CD4-positive, alpha-beta memory T cell (primary cell): ENCODE measurements at regions not wholly inside any gene's neighbourhood (a gene's known extent, or its start where the extent isn't known, plus 50 kb on each side); places are given as distances from the start of the nearest gene placed in this dataset.

ENCODE experiments used
- CTCF ChIA-PET: fragments of 350-600 bp; sonication (Branson Sonifier 250); formaldehyde crosslinking; loops from one replicate; lab custom pipeline; 2021; ENCODE audit warnings: inconsistent platforms; ENCODE audit not compliant: partially characterized antibody; lab: Charles Lee
- POLR2A ChIA-PET: fragments of 350-600 bp; sonication (Branson Sonifier 250); formaldehyde crosslinking; loops from one replicate; lab custom pipeline; 2021; ENCODE audit not compliant: partially characterized antibody; lab: Charles Lee
- DNase-seq, 5 donors: peaks; one replicate each; pipeline versions ENCODE4 v3.0.0 to v3.0.0-alpha.2; 2020 to 2022; ENCODE audit warnings: mixed read lengths in 1 of 5
- H3K27ac ChIP-seq: one replicate; pipeline ENCODE4 v1.7.0; 2013; ENCODE audit warnings: low read depth, low read length
- H3K27me3 ChIP-seq: 2 replicates; pipeline ENCODE4 v1.7.0; 2013; ENCODE audit warnings: mild to moderate bottlenecking, low read length, moderate library complexity; ENCODE audit not compliant: insufficient read depth
- H3K36me3 ChIP-seq: 2 replicates; pipeline ENCODE4 v1.7.0; 2013; ENCODE audit warnings: mild to moderate bottlenecking, low read length, moderate library complexity; ENCODE audit not compliant: insufficient read depth
- H3K4me1 ChIP-seq: 2 replicates; pipeline ENCODE4 v1.7.0; 2013; ENCODE audit warnings: mild to moderate bottlenecking, low read length, moderate library complexity; ENCODE audit not compliant: insufficient read depth
- H3K4me3 ChIP-seq, 2 donors: one replicate each; pipeline ENCODE4 v1.7.0; 2013; ENCODE audit warnings: low read length in 2 of 2, mild to moderate bottlenecking in 1 of 2
- H3K9me3 ChIP-seq, 2 donors: one replicate each; pipeline ENCODE4 v1.7.0; 2013; ENCODE audit warnings: low read length in 2 of 2, control low read depth in 1 of 2; ENCODE audit not compliant: control insufficient read depth in 1 of 2
- H3K27ac Mint-ChIP-seq, 7 donors: one replicate each; pipeline ENCODE4 v1.8.0; 2020 to 2021; ENCODE audit warnings: mixed read lengths in 7 of 7, mild to moderate bottlenecking in 6 of 7, inconsistent platforms in 3 of 7, moderate library complexity in 3 of 7
- H3K27me3 Mint-ChIP-seq, 2 donors: one replicate each; pipeline ENCODE4 v1.8.0; 2020 to 2021; ENCODE audit warnings: mixed read lengths in 2 of 2
- H3K36me3 Mint-ChIP-seq, 2 donors: one replicate each; pipeline ENCODE4 v1.8.0; 2020 to 2021; ENCODE audit warnings: mixed read lengths in 2 of 2, inconsistent platforms in 1 of 2, mild to moderate bottlenecking in 1 of 2
- H3K4me1 Mint-ChIP-seq, 4 donors: one replicate each; pipeline ENCODE4 v1.8.0; 2020 to 2021; ENCODE audit warnings: mixed read lengths in 4 of 4, mild to moderate bottlenecking in 1 of 4
- H3K4me3 Mint-ChIP-seq, 8 donors: one replicate each; pipeline ENCODE4 v1.8.0; 2020 to 2021; ENCODE audit warnings: mixed read lengths in 8 of 8, mild to moderate bottlenecking in 7 of 8, moderate library complexity in 6 of 8, inconsistent platforms in 3 of 8
- H3K9me3 Mint-ChIP-seq, 8 donors: one replicate each; pipeline ENCODE4 v1.8.0; 2020 to 2021; ENCODE audit warnings: mixed read lengths in 8 of 8, mild to moderate bottlenecking in 5 of 8, inconsistent platforms in 3 of 8, moderate library complexity in 1 of 8
- intact Hi-C: fragments of 100-400 bp; cut with micrococcal nuclease; formaldehyde crosslinking; loops from one replicate; pipeline ENCODE4 v1.15.1; 2023

DNA sequence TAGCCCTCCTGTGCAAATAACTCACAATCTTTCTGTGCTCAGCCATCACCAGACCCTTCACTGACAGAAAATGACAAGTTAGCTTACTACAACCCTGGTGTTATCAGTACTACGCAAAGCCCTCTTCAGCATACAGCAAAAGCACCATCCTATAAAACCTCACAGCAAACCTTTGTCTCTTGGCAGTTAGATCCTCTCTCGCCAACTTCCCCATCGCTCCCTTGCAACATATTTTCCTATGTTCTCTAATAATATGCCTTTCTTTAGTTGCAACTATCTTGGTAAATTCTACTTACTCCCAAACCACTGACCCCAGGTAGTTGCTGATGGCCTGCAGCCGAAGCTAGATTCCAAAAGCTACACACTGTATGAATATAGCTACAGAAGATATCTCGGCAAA, 856.9 kb upstream of the FRG1 start:
- Histone ChIP-seq H3K9me3 (no peaks in the 10 kb centered on the region), H3K4me3 (no peak overlapping the region), H3K27me3 (no peaks in the 10 kb centered on the region), H3K36me3 (no peaks in the 10 kb centered on the region), H3K27ac (no peak overlapping the region), H3K4me1 (no peaks in the 10 kb centered on the region)
- Mint-ChIP-seq H3K4me3 (no peak overlapping the region), H3K27ac (no peak overlapping the region), H3K9me3 (peaks cover 0 to 11% (median 0%) of the 10 kb centered on the region in 8 donors), H3K36me3 (no peaks in the 10 kb centered on the region), H3K4me1 (no peaks in the 10 kb centered on the region), H3K27me3 (no peaks in the 10 kb centered on the region)
- POLR2A ChIA-PET = no interaction called here
- no peak for DNase-seq
- intact Hi-C loops = no loop called here
- CTCF ChIA-PET = no interaction called here

DNA sequence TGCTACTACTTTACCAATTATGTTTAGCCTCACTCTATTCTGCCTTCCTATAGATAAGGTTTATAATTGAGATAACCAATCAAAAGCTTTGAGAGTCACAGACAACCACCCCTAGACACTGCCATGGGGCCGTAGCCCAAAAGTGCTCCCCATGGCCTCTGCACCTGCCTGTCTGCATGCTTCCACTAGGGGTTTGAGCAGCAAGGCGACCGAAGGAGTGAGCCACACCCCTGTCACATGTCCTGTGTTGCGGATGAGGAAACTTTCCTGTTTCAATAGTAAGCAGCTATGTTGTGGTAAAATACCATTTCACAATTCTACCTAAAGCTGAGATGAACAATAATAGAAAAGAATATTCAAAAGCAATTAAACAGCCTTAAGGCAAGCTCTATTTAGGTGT, 856.0 kb upstream of the FRG1 start:
- Histone ChIP-seq H3K9me3 (no peaks in the 10 kb centered on the region), H3K27me3 (no peaks in the 10 kb centered on the region), H3K36me3 (no peaks in the 10 kb centered on the region), H3K4me1 (no peaks in the 10 kb centered on the region), H3K4me3 (no peak overlapping the region), H3K27ac (no peak overlapping the region)
- DNase-seq = no peak
- Mint-ChIP-seq H3K4me1 (no peaks in the 10 kb centered on the region), H3K27ac (no peak overlapping the region), H3K4me3 (no peak overlapping the region), H3K27me3 (no peaks in the 10 kb centered on the region), H3K36me3 (no peaks in the 10 kb centered on the region), H3K9me3 (peaks cover 0 to 11% (median 0%) of the 10 kb centered on the region in 8 donors)
- ChIA-PET CTCF (no interaction called here), POLR2A (no interaction called here)
- intact Hi-C loops = no loop called here

- H3K9me3 Mint-ChIP-seq = peaks cover 0 to 18% (median 4%) of the 10 kb centered on the region in 8 donors
- no peaks in the 10 kb centered on the region for H3K36me3 Mint-ChIP-seq
- H3K27ac Mint-ChIP-seq = no peak overlapping the region
- no peaks in the 10 kb centered on the region for H3K27me3 Mint-ChIP-seq
- ChIA-PET POLR2A (no interaction called here), CTCF (no interaction called here)
- H3K4me1 Mint-ChIP-seq = no peaks in the 10 kb centered on the region
- H3K4me1 ChIP-seq = no peaks in the 10 kb centered on the region
- no peaks in the 10 kb centered on the region for H3K36me3 ChIP-seq
- H3K4me3 ChIP-seq = no peak overlapping the region
- intact Hi-C loops = no loop called here
- no peaks in the 10 kb centered on the region for H3K9me3 ChIP-seq
- H3K27me3 ChIP-seq = no peaks in the 10 kb centered on the region
- no peak overlapping the region for H3K4me3 Mint-ChIP-seq
- no peak overlapping the region for H3K27ac ChIP-seq
- no peak for DNase-seq
Observed at GRCh38 chr4:189087971-189088370, 852.7 kb upstream of the FRG1 start.

- intact Hi-C loops = no loop called here
- DNase-seq = no peak
- Histone ChIP-seq H3K27me3 (no peaks in the 10 kb centered on the region), H3K27ac (no peak overlapping the region), H3K4me1 (no peaks in the 10 kb centered on the region), H3K4me3 (no peak overlapping the region), H3K36me3 (no peaks in the 10 kb centered on the region), H3K9me3 (no peaks in the 10 kb centered on the region)
- H3K36me3 Mint-ChIP-seq = no peaks in the 10 kb centered on the region
- no peaks in the 10 kb centered on the region for H3K4me1 Mint-ChIP-seq
- peaks cover 0 to 18% (median 4%) of the 10 kb centered on the region in 8 donors for H3K9me3 Mint-ChIP-seq
- H3K4me3 Mint-ChIP-seq = no peak overlapping the region
- H3K27ac Mint-ChIP-seq = no peak overlapping the region
- ChIA-PET CTCF (no interaction called here), POLR2A (no interaction called here)
- no peaks in the 10 kb centered on the region for H3K27me3 Mint-ChIP-seq
Observed at GRCh38 chr4:189088780-189089179, 851.9 kb upstream of the FRG1 start.

DNA sequence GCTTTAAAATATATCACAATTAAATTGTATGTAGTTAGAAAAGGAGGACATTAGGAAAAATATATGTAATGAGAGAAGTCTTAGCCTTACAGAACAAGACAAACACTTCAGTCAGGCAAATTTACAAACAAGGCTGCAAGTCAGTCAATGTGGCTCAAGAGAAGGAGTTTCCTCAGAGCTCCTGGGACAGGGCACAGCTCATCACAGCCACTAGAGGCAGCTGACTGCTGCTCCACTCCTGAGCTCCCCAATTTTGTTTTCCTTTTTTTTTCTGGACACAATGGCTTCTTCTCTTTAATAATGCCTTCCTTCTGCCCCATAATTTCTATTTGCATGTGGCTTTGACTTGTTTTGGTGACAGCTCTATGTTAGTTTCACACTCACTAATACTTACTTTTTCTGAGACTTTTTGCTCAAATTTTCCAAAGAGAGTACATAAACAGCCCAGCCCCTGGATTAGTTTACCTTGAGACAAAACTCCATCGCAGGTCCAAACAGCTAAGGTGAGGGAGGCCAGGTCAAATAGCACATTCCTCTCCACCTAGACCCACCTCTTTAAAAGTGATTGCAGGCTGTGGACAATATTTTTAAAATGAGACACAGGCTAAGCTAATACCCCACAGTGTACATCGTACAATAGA, 850.4 kb upstream of the FRG1 start:
- no peaks in the 10 kb centered on the region for H3K27me3 ChIP-seq
- H3K27me3 Mint-ChIP-seq = no peaks in the 10 kb centered on the region
- ChIA-PET CTCF (no interaction called here), POLR2A (no interaction called here)
- DNase-seq = no peak
- no peak overlapping the region for H3K27ac ChIP-seq
- H3K9me3 ChIP-seq = no peaks in the 10 kb centered on the region
- no peaks in the 10 kb centered on the region for H3K4me1 ChIP-seq
- H3K9me3 Mint-ChIP-seq = peaks cover 0 to 15% (median 5%) of the 10 kb centered on the region in 8 donors
- no peak overlapping the region for H3K4me3 ChIP-seq
- H3K36me3 ChIP-seq = no peaks in the 10 kb centered on the region
- no peak overlapping the region for H3K4me3 Mint-ChIP-seq
- H3K27ac Mint-ChIP-seq = no peak overlapping the region
- H3K4me1 Mint-ChIP-seq = no peaks in the 10 kb centered on the region
- intact Hi-C loops = no loop called here
- H3K36me3 Mint-ChIP-seq = no peaks in the 10 kb centered on the region

- Mint-ChIP-seq H3K4me1 (no peaks in the 10 kb centered on the region), H3K27me3 (no peaks in the 10 kb centered on the region), H3K36me3 (no peaks in the 10 kb centered on the region), H3K4me3 (peak overlapping the region in 1 of 8 donors; percentile 43), H3K27ac (no peak overlapping the region), H3K9me3 (peaks cover 0 to 17% (median 7%) of the 10 kb centered on the region in 8 donors)
- Histone ChIP-seq H3K27me3 (no peaks in the 10 kb centered on the region), H3K36me3 (no peaks in the 10 kb centered on the region), H3K4me3 (no peak overlapping the region), H3K27ac (no peak overlapping the region), H3K9me3 (no peaks in the 10 kb centered on the region), H3K4me1 (no peaks in the 10 kb centered on the region)
- intact Hi-C loops = no loop called here
- DNase-seq = no peak
- ChIA-PET POLR2A (no interaction called here), CTCF (no interaction called here)
Observed at GRCh38 chr4:189092581-189092980, 848.1 kb upstream of the FRG1 start.

- CTCF ChIA-PET = no interaction called here
- Mint-ChIP-seq H3K4me1 (no peaks in the 10 kb centered on the region), H3K27me3 (no peaks in the 10 kb centered on the region), H3K27ac (no peak overlapping the region), H3K4me3 (no peak overlapping the region), H3K9me3 (peaks cover 0 to 14% (median 6%) of the 10 kb centered on the region in 8 donors), H3K36me3 (no peaks in the 10 kb centered on the region)
- H3K36me3 ChIP-seq = no peaks in the 10 kb centered on the region
- H3K27ac ChIP-seq = no peak overlapping the region
- H3K4me3 ChIP-seq = no peak overlapping the region
- no peaks in the 10 kb centered on the region for H3K4me1 ChIP-seq
- no peaks in the 10 kb centered on the region for H3K27me3 ChIP-seq
- no peak for DNase-seq
- intact Hi-C loops = no loop called here
- POLR2A ChIA-PET = no interaction called here
- H3K9me3 ChIP-seq = no peaks in the 10 kb centered on the region
Observed at GRCh38 chr4:189096108-189096507, 844.6 kb upstream of the FRG1 start.

DNA sequence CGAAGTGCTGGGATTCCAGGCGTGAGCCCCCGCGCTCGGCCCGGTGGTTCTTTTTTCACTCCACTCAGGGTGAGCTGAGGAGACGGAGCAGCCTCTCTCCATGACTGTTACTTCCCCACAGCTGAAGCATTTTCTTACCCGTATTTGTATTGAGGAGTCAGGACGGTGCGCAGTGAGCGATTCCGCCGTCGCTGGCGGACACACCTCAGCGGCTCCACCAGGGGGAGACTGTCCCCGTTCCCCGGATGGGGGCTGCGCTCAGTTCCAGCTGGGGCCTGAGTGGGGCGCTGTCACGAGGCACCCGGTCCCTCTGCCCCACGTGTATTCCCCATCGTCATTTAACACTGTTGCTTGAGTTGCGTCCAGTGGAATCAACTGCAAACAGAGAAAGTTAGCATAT, 844.0 kb upstream of the FRG1 start:
- intact Hi-C loops = no loop called here
- Histone ChIP-seq H3K4me3 (no peak overlapping the region), H3K9me3 (no peaks in the 10 kb centered on the region), H3K27me3 (no peaks in the 10 kb centered on the region), H3K4me1 (no peaks in the 10 kb centered on the region), H3K36me3 (no peaks in the 10 kb centered on the region), H3K27ac (no peak overlapping the region)
- CTCF ChIA-PET = no interaction called here
- POLR2A ChIA-PET = no interaction called here
- no peak for DNase-seq
- no peak overlapping the region for H3K4me3 Mint-ChIP-seq
- no peaks in the 10 kb centered on the region for H3K4me1 Mint-ChIP-seq
- peaks cover 0 to 14% (median 6%) of the 10 kb centered on the region in 8 donors for H3K9me3 Mint-ChIP-seq
- no peak overlapping the region for H3K27ac Mint-ChIP-seq
- H3K36me3 Mint-ChIP-seq = no peaks in the 10 kb centered on the region
- no peaks in the 10 kb centered on the region for H3K27me3 Mint-ChIP-seq
